ENCODE measurements at regions not wholly inside any gene's neighbourhood (a gene's known extent, or its start where the extent isn't known, plus 50 kb on each side); places are given as distances from the start of the nearest gene placed in this dataset.

DNA sequence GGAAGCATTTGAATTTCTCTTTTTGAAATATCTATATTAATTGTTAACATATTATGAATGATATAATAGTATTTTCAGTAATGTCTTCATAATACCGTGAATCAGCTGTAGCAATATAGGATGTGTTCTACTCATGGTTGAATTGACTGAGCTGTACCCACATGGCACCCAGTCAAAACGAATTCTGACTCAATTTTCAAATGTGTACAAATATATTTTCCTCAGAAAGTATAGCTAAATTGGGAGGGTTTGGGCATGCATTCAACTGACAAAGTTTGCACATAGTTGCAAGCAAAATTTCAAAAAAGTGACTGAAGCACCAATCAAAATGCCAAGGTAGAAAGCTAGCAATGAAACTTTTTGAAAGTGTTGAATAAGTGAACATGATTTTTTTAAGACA, 188.9 kb downstream of the NAF1 start:
- ChIA-PET RAD21 (ENCODE audit: unreplicated experiment) (no interaction called here), CTCF (no interaction called here), SMC1A (ENCODE audit: uncharacterized antibody, unreplicated experiment) (no interaction called here), POLR2A (no interaction called here)
- no peak overlapping the region for H2AFZ ChIP-seq (ENCODE audit: control insufficient read depth, low read depth, low read length)
- no peaks in the 10 kb centered on the region for H3K9me3 ChIP-seq (replicated peaks; ENCODE audit: control insufficient read depth, insufficient read depth, low read length)
- in situ Hi-C loops (cut with MboI) (no loop called here), intact Hi-C loops (cut with micrococcal nuclease; ENCODE audit: unreplicated experiment) (no loop called here)
- no TSS peak for BruUV-seq (replicated peaks)
- H3K27ac ChIP-seq (ENCODE audit: control insufficient read depth, insufficient read depth), result no peak overlapping the region
- TF ChIP-seq, protein P1, sequence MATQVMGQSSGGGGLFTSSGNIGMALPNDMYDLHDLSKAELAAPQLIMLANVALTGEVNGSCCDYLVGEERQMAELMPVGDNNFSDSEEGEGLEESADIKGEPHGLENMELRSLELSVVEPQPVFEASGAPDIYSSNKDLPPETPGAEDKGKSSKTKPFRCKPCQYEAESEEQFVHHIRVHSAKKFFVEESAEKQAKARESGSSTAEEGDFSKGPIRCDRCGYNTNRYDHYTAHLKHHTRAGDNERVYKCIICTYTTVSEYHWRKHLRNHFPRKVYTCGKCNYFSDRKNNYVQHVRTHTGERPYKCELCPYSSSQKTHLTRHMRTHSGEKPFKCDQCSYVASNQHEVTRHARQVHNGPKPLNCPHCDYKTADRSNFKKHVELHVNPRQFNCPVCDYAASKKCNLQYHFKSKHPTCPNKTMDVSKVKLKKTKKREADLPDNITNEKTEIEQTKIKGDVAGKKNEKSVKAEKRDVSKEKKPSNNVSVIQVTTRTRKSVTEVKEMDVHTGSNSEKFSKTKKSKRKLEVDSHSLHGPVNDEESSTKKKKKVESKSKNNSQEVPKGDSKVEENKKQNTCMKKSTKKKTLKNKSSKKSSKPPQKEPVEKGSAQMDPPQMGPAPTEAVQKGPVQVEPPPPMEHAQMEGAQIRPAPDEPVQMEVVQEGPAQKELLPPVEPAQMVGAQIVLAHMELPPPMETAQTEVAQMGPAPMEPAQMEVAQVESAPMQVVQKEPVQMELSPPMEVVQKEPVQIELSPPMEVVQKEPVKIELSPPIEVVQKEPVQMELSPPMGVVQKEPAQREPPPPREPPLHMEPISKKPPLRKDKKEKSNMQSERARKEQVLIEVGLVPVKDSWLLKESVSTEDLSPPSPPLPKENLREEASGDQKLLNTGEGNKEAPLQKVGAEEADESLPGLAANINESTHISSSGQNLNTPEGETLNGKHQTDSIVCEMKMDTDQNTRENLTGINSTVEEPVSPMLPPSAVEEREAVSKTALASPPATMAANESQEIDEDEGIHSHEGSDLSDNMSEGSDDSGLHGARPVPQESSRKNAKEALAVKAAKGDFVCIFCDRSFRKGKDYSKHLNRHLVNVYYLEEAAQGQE (IDR thresholded peaks at IDR 0.05; ENCODE audit: low read depth, low read length), result no peak
- TF ChIP-seq TAF1 (IDR thresholded peaks at IDR 0.05; ENCODE audit: borderline replicate concordance, low read depth, low read length), result no peak
- TF ChIP-seq SPI1 (IDR thresholded peaks at IDR 0.05; ENCODE audit: borderline replicate concordance, insufficient read depth, low read depth, low read length), result no peak
- no peak for TF ChIP-seq POLR2A (IDR thresholded peaks at IDR 0.05; ENCODE audit: low read depth, low read length)
- TF ChIP-seq STAT3 (IDR thresholded peaks at IDR 0.05; ENCODE audit: low read depth, low read length), result no peak
- no peak for TF ChIP-seq SRF (IDR thresholded peaks at IDR 0.05; ENCODE audit: low read depth in 2 of 2, low read length in 2 of 2)
- no peak for TF ChIP-seq BRCA1 (IDR thresholded peaks at IDR 0.05; ENCODE audit: low read depth, low read length)
- no peak for TF ChIP-seq MEF2B (IDR thresholded peaks at IDR 0.05; ENCODE audit: partially characterized antibody, poor library complexity, severe bottlenecking)
- TF ChIP-seq RCOR1 (conservative IDR thresholded peaks at IDR 0.05; ENCODE audit: low read depth, low read length), result no peak
- TF ChIP-seq, protein P2, sequence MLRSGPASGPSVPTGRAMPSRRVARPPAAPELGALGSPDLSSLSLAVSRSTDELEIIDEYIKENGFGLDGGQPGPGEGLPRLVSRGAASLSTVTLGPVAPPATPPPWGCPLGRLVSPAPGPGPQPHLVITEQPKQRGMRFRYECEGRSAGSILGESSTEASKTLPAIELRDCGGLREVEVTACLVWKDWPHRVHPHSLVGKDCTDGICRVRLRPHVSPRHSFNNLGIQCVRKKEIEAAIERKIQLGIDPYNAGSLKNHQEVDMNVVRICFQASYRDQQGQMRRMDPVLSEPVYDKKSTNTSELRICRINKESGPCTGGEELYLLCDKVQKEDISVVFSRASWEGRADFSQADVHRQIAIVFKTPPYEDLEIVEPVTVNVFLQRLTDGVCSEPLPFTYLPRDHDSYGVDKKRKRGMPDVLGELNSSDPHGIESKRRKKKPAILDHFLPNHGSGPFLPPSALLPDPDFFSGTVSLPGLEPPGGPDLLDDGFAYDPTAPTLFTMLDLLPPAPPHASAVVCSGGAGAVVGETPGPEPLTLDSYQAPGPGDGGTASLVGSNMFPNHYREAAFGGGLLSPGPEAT (IDR thresholded peaks at IDR 0.05; ENCODE audit: low read depth), result no peak
- TF ChIP-seq, protein P3, sequence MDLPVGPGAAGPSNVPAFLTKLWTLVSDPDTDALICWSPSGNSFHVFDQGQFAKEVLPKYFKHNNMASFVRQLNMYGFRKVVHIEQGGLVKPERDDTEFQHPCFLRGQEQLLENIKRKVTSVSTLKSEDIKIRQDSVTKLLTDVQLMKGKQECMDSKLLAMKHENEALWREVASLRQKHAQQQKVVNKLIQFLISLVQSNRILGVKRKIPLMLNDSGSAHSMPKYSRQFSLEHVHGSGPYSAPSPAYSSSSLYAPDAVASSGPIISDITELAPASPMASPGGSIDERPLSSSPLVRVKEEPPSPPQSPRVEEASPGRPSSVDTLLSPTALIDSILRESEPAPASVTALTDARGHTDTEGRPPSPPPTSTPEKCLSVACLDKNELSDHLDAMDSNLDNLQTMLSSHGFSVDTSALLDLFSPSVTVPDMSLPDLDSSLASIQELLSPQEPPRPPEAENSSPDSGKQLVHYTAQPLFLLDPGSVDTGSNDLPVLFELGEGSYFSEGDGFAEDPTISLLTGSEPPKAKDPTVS (IDR thresholded peaks at IDR 0.05; ENCODE audit: low read depth, low read length), result no peak
- TF ChIP-seq CREB1 (IDR thresholded peaks at IDR 0.05; ENCODE audit: low read depth), result no peak
- no peak for TF ChIP-seq ZNF207 (IDR thresholded peaks at IDR 0.05; ENCODE audit: borderline replicate concordance)
- TF ChIP-seq SMAD1 (IDR thresholded peaks at IDR 0.05; ENCODE audit: low read depth, partially characterized antibody), result no peak
- no peak for TF ChIP-seq NFYB (IDR thresholded peaks at IDR 0.05; ENCODE audit: insufficient read depth, low read depth, low read length)
- no peak for TF ChIP-seq JUND (IDR thresholded peaks at IDR 0.05; ENCODE audit: low read depth, low read length)
- TF ChIP-seq NFYA (IDR thresholded peaks at IDR 0.05; ENCODE audit: borderline replicate concordance, low read depth, low read length), result no peak
- TF ChIP-seq STAT1 (conservative IDR thresholded peaks at IDR 0.05), result no peak
- TF ChIP-seq HDGF (IDR thresholded peaks at IDR 0.05), result no peak
- no peaks in the 10 kb centered on the region for H3K27me3 ChIP-seq (replicated peaks in 1 of 2; ENCODE audit: control insufficient read depth in 2 of 2, insufficient read depth in 2 of 2, low read length in 1 of 2)
- no peak overlapping the region for H3K4me3 ChIP-seq
- no peak overlapping the region for H3K9ac ChIP-seq (ENCODE audit: control insufficient read depth, insufficient read depth, low read length)
- H4K20me1 ChIP-seq (ENCODE audit: control insufficient read depth, insufficient read depth), result no peaks in the 10 kb centered on the region
- ATAC-seq (no peak), DNase-seq (ENCODE audit: low read depth, low spot score) (no peak), FAIRE-seq (no peak)
- WGBS (ENCODE audit: insufficient coverage, insufficient replicate concordance, low lambda C conversion rate, missing lambda C conversion rate), result 0% methylated on average over 2 of the region's 2 CpGs
- no peaks in the 10 kb centered on the region for H3K4me1 ChIP-seq (ENCODE audit: control insufficient read depth, insufficient read depth, low read length)
- H3K4me2 ChIP-seq (ENCODE audit: control insufficient read depth, insufficient read depth), result no peak overlapping the region
- H3K79me2 ChIP-seq (ENCODE audit: control insufficient read depth, insufficient read depth, low read length), result no peaks in the 10 kb centered on the region
- no peaks in the 10 kb centered on the region for H3K36me3 ChIP-seq (ENCODE audit: control insufficient read depth in 2 of 2, insufficient read depth in 2 of 2, low read length in 1 of 2)

Measured in GM12878 (cell line).